Urinary bladder (tissue), 3 donors: ENCODE measurements at regions not wholly inside any gene's neighbourhood (a gene's known extent, or its start where the extent isn't known, plus 50 kb on each side); places are given as distances from the start of the nearest gene placed in this dataset.

ENCODE experiments used
- DNase-seq: peaks from one replicate; pipeline ENCODE4 v3.0.0-alpha.2; 2015; ENCODE audit errors: extremely low spot score
- H3K27ac ChIP-seq: one replicate; pipeline ENCODE4 v1.5.1; 2013; ENCODE audit warnings: low read depth, mild to moderate bottlenecking, moderate library complexity
- H3K36me3 ChIP-seq: one replicate; pipeline ENCODE4 v1.6.1; 2013; ENCODE audit warnings: mild to moderate bottlenecking, moderate library complexity; ENCODE audit not compliant: insufficient read depth
- H3K4me1 ChIP-seq: one replicate; pipeline ENCODE4 v1.6.1; 2013; ENCODE audit warnings: mild to moderate bottlenecking, moderate library complexity; ENCODE audit not compliant: insufficient read depth
- H3K4me3 ChIP-seq: one replicate; pipeline ENCODE4 v1.5.1; 2013; ENCODE audit warnings: low read depth, low read length
- WGBS: extraction: QIAGEN DNeasy Blood & Tissue Kit; methylation state at CpG from one replicate; pipeline ENCODE4 v1.1.7; 2013; 5-methylcytosine and 5-hydroxymethylcytosine counted together
- donor health status: healthy with polysubstance abuse.
- donor health status: healthy.

- no peak for DNase-seq
Measured at GRCh38 chr2:18927525-18928232, 338.3 kb upstream of the NT5C1B start.

GRCh38 chr2:18926631-18927524, 337.5 kb upstream of the NT5C1B start:
- WGBS: 97% methylated on average over 9 of the region's 9 CpGs
- Histone ChIP-seq H3K4me3 (no peak overlapping the region), H3K27ac (no peak overlapping the region), H3K36me3 (no peaks in the 10 kb centered on the region), H3K4me1 (no peaks in the 10 kb centered on the region)
- no peak for DNase-seq

More at GRCh38 chr2:18927525-18928232, 338.3 kb upstream of the NT5C1B start:
- WGBS: 76% methylated on average over 3 of the region's 3 CpGs
- Histone ChIP-seq H3K36me3 (peaks cover 3% of the 10 kb centered on the region), H3K4me3 (no peak overlapping the region), H3K4me1 (no peaks in the 10 kb centered on the region), H3K27ac (no peak overlapping the region)

GRCh38 chr2:18925296-18925695, 335.9 kb upstream of the NT5C1B start:
- Histone ChIP-seq H3K4me1 (no peaks in the 10 kb centered on the region), H3K27ac (no peak overlapping the region), H3K36me3 (no peaks in the 10 kb centered on the region), H3K4me3 (no peak overlapping the region)
- WGBS: 24% methylated on average over 2 of the region's 2 CpGs
- DNase-seq: no peak

GRCh38 chr2:18924886-18925285, 335.5 kb upstream of the NT5C1B start:
- no peaks in the 10 kb centered on the region for H3K4me1 ChIP-seq
- H3K27ac ChIP-seq: no peak overlapping the region
- no peak for DNase-seq
- 24% methylated on average over 1 of the region's 1 CpG for WGBS
- H3K36me3 ChIP-seq: no peaks in the 10 kb centered on the region
- H3K4me3 ChIP-seq: no peak overlapping the region

GRCh38 chr2:18924386-18924785, 335.0 kb upstream of the NT5C1B start:
- Histone ChIP-seq H3K4me3 (no peak overlapping the region), H3K4me1 (no peaks in the 10 kb centered on the region), H3K27ac (no peak overlapping the region), H3K36me3 (no peaks in the 10 kb centered on the region)
- WGBS: 54% methylated on average over 4 of the region's 4 CpGs
- DNase-seq: no peak

- no peaks in the 10 kb centered on the region for H3K36me3 ChIP-seq
- DNase-seq: no peak
- 100% methylated on average over 1 of the region's 1 CpG for WGBS
- H3K27ac ChIP-seq: no peak overlapping the region
- H3K4me3 ChIP-seq: no peak overlapping the region
- H3K4me1 ChIP-seq: no peaks in the 10 kb centered on the region
Measured at GRCh38 chr2:18922276-18922675, 332.9 kb upstream of the NT5C1B start.

GRCh38 chr2:18918280-18918679, 328.9 kb upstream of the NT5C1B start:
- 48% methylated on average over 1 of the region's 1 CpG for WGBS
- no peak overlapping the region for H3K27ac ChIP-seq
- no peaks in the 10 kb centered on the region for H3K4me1 ChIP-seq
- DNase-seq: no peak
- no peaks in the 10 kb centered on the region for H3K36me3 ChIP-seq
- no peak overlapping the region for H3K4me3 ChIP-seq

- Histone ChIP-seq H3K27ac (no peak overlapping the region), H3K4me1 (no peaks in the 10 kb centered on the region), H3K36me3 (no peaks in the 10 kb centered on the region), H3K4me3 (no peak overlapping the region)
- 75% methylated on average over 1 of the region's 1 CpG for WGBS
- DNase-seq: no peak
Measured at GRCh38 chr2:18915227-18915626, 325.9 kb upstream of the NT5C1B start.

GRCh38 chr2:18913512-18913911, 324.1 kb upstream of the NT5C1B start:
- no peaks in the 10 kb centered on the region for H3K4me1 ChIP-seq
- no peak overlapping the region for H3K27ac ChIP-seq
- H3K36me3 ChIP-seq: no peaks in the 10 kb centered on the region
- over 99% methylated on average over 3 of the region's 3 CpGs for WGBS
- DNase-seq: no peak
- no peak overlapping the region for H3K4me3 ChIP-seq

- H3K36me3 ChIP-seq: no peaks in the 10 kb centered on the region
- DNase-seq: no peak
- H3K27ac ChIP-seq: no peak overlapping the region
- H3K4me1 ChIP-seq: no peaks in the 10 kb centered on the region
- no peak overlapping the region for H3K4me3 ChIP-seq
- WGBS: 69% methylated on average over 8 of the region's 8 CpGs
Measured at GRCh38 chr2:18912225-18912888, 323.0 kb upstream of the NT5C1B start.

GRCh38 chr2:18911416-18911815, 322.0 kb upstream of the NT5C1B start:
- H3K27ac ChIP-seq: no peak overlapping the region
- DNase-seq: no peak
- no peaks in the 10 kb centered on the region for H3K36me3 ChIP-seq
- H3K4me1 ChIP-seq: no peaks in the 10 kb centered on the region
- WGBS: 97% methylated on average over 7 of the region's 7 CpGs
- H3K4me3 ChIP-seq: no peak overlapping the region

- Histone ChIP-seq H3K4me3 (no peak overlapping the region), H3K36me3 (no peaks in the 10 kb centered on the region), H3K27ac (no peak overlapping the region), H3K4me1 (no peaks in the 10 kb centered on the region)
- no peak for DNase-seq
- 69% methylated on average over 4 of the region's 4 CpGs for WGBS
Measured at GRCh38 chr2:18910843-18911242, 321.5 kb upstream of the NT5C1B start.

- 91% methylated on average over 3 of the region's 3 CpGs for WGBS
- no peak for DNase-seq
- Histone ChIP-seq H3K27ac (no peak overlapping the region), H3K4me1 (no peaks in the 10 kb centered on the region), H3K4me3 (no peak overlapping the region), H3K36me3 (no peaks in the 10 kb centered on the region)
Measured at GRCh38 chr2:18907937-18908336, 318.6 kb upstream of the NT5C1B start.

- WGBS: 71% methylated on average over 2 of the region's 2 CpGs
- no peak for DNase-seq
- no peak overlapping the region for H3K27ac ChIP-seq
- no peaks in the 10 kb centered on the region for H3K36me3 ChIP-seq
- no peaks in the 10 kb centered on the region for H3K4me1 ChIP-seq
- H3K4me3 ChIP-seq: no peak overlapping the region
Measured at GRCh38 chr2:18907508-18907907, 318.1 kb upstream of the NT5C1B start.
